Coronary artery (tissue), 2 donors: ENCODE measurements at regions not wholly inside any gene's neighbourhood (a gene's known extent, or its start where the extent isn't known, plus 50 kb on each side); places are given as distances from the start of the nearest gene placed in this dataset.

Source experiments
- DNase-seq: peaks from one replicate; pipeline ENCODE4 v3.0.0-alpha.2; 2017; ENCODE audit warnings: low spot score
- H3K27ac ChIP-seq, 2 donors: fragments of 200-600 bp; sonication (generic); one replicate each; pipeline ENCODE4 v1.5.1; 2016 to 2019
- H3K4me3 ChIP-seq: fragments of 200-600 bp; sonication (generic); 2 replicates; pipeline ENCODE4 v1.5.1; 2016; ENCODE audit warnings: mild to moderate bottlenecking, moderate library complexity
- CTCF ChIP-seq: fragments of 200-600 bp; sonication (generic); IDR thresholded peaks from one replicate; pipeline ENCODE4 v1.5.1; 2019; ENCODE audit warnings: antibody characterized with exemption

DNA sequence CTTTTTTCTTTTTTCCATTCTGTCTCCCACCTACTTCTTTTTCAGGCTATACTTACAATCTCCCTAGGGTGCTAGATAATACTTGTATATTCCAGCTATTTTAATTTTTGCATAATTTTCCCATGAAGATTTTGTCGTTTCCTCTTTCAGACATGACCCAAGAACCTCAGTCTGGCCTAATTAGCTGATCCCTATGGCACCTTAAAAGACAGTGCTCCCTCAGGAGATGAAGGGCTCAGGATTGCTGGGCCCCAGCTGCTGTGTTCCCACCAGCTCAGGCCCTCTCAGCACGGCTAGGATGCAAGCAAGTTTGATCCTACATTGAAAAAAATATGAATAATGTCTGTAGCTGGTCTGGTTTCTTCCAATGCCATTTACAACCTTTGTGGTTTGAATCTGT is 55.0 kb upstream of the RGS5 start:
- no peak overlapping the region for H3K4me3 ChIP-seq
- peak overlapping the region; percentile 46 to 47 for H3K27ac ChIP-seq
- no peak for TF ChIP-seq CTCF
- DNase-seq, result no peak

DNA sequence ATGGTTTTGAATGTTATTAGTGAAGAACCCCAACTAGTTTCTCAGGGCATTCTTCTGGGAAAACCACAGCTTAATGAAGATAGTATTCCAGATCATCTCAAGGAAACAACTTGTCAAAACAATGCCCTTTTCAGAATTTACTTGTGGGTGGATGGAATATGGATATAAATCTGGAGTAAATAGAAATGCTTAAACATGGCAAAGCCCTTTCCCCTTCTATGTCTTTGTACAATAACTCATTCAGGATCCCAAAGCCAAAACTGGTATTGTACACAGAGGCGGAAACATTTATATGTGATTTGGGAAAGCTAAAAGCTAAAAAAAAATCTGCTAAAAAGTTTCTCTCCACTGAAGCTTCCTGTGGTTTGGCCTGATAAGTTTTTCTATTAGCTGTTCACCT is 55.5 kb upstream of the RGS5 start:
- no peak for DNase-seq
- Histone ChIP-seq H3K27ac (peak overlapping the region; percentile 46 to 47), H3K4me3 (no peak overlapping the region)
- TF ChIP-seq CTCF, result no peak

DNA sequence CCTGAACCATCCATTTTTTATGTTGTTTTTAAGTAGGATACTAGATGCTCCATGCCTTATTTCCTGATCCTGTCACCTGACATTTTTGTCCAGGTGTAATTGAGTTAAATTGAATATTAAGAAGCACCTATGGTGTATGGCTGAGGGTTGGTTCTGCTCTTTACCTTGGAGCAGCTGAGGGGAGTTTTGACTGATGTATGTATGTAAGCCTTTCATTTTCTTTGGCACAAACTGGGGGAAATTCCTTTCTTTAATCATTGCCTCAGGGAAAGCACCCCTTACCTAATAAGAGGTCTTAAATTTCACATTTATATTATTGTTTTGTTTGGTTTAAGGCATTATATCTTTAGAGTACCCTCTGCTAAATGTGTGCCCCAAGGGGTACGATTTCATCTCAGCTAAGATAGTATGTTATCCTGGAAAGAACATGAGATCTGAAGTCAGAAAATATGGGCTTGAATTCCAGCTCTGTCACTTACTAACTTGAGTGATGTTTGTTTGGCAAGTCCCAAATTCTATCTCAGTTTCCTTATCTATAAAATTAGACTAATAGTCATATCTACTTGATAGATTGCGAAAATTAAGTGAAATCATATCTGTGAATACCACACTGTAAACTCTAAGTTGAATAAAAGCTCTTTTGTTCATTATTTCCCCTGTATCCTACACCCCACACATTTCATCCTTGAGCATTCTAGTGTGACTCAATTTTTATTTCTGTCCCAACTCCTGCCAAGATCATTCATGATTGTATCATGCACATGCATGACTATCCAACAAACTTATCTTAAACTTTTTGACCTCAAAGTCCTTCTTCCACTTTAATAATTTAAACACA is 57.7 kb upstream of the NUF2 start:
- DNase-seq, result no peak
- TF ChIP-seq CTCF, result no peak
- H3K27ac ChIP-seq, result no peak overlapping the region
- H3K4me3 ChIP-seq, result no peak overlapping the region

DNA sequence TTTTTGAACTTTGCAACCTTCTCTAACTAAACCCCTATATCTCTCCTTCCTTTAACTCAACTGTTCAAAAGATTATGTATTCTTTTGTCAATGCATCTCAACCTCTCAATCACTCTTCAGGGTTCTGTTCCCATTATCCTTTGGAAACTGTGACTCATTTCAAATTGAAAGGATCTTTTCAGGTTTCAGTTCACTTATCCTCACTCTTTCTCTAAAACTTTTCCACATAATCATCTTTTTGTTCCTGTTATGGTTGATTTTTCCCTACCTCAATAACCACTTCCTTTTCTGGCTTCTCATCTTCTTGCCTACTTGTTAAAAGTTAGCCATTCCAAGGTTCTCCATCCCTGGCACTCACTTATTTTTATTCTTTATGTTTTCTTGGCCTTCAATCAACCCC is 56.2 kb upstream of the NUF2 start:
- TF ChIP-seq CTCF, result no peak
- no peak overlapping the region for H3K27ac ChIP-seq
- no peak overlapping the region for H3K4me3 ChIP-seq
- no peak for DNase-seq

- no peak for TF ChIP-seq CTCF
- DNase-seq, result no peak
- H3K4me3 ChIP-seq, result no peak overlapping the region
- H3K27ac ChIP-seq, result no peak overlapping the region
Measured at GRCh38 chr1:163267962-163268361, 53.8 kb upstream of the NUF2 start.

DNA sequence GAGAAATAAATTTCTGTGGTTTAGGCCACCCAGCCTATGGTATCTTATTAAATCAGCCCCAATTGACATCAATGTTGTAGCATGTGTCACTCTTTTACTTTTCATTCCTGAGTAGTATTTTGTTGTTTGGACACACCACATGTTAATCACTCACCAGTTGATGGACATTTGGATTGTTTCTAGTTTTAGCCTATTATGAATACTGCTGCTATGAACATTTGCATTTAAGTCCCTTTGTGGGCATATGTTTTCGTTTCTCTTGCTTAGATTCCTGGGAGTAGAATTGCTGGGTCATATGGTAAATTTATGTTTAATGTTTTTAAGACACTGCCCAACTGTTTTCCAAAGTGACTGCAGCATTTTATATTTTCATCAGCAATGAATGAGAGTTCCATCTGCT is 50.2 kb upstream of the NUF2 start:
- no peak for TF ChIP-seq CTCF
- H3K27ac ChIP-seq, result no peak overlapping the region
- DNase-seq, result no peak
- no peak overlapping the region for H3K4me3 ChIP-seq
